ENCODE measurements at regions not wholly inside any gene's neighbourhood (a gene's known extent, or its start where the extent isn't known, plus 50 kb on each side); places are given as distances from the start of the nearest gene placed in this dataset.

DNA sequence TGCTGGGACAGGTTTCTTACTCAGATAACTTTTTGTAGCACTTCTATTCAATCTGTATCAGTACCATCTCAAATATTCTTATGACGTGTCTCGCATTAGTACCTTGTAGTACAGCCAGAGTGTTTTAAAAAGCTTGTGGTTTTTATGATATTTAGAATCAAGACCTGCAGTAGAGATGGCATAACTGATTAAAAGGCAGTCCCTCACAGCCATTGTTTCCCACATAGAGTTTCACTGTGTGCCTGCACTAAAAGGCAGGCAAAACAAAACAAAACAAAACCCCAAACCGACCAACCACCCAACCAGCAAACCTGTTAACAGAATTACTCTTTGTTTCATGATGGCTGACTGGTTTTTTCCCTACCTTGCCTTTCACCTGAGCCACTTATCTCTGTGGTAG lies 221.3 kb upstream of the DGKB start:
- Histone ChIP-seq H3K9me3 (ENCODE audit: control extremely low read depth in 1 of 3, control insufficient read depth in 2 of 3, insufficient read depth in 1 of 3, low read length in 2 of 3) (no peaks in the 10 kb centered on the region), H3K4me3 (ENCODE audit: control extremely low read depth in 1 of 5, extremely low read depth in 1 of 5, insufficient read depth in 1 of 5, low read depth in 2 of 5, low read length in 4 of 5) (no peak overlapping the region), H3K36me3 (replicated peaks in 1 of 2; ENCODE audit: control extremely low read depth in 1 of 2, control insufficient read depth in 1 of 2, extremely low read depth in 1 of 2, insufficient read depth in 2 of 2, low read length in 1 of 2) (no peaks in the 10 kb centered on the region), H3K4me1 (ENCODE audit: control insufficient read depth in 2 of 2, insufficient read depth in 2 of 2, low read length in 2 of 2) (no peaks in the 10 kb centered on the region), H4K20me1 (ENCODE audit: control insufficient read depth, insufficient read depth, low read length, poor library complexity, severe bottlenecking) (no peaks in the 10 kb centered on the region), H3K9ac (ENCODE audit: low read length) (no peak overlapping the region), H3K27ac (ENCODE audit: low read length in 2 of 2) (no peak overlapping the region), H3K4me2 (replicated peaks; ENCODE audit: low read depth, low read length, poor library complexity, severe bottlenecking) (no peak overlapping the region), H3K79me2 (ENCODE audit: control insufficient read depth, insufficient read depth, low read length) (no peaks in the 10 kb centered on the region), H2AFZ (ENCODE audit: insufficient read depth, low read depth, low read length, poor library complexity, severe bottlenecking) (no peak overlapping the region), H3K27me3 (replicated peaks in 1 of 4; ENCODE audit: control extremely low read depth in 1 of 4, control insufficient read depth in 3 of 4, insufficient read depth in 4 of 4, low read length in 3 of 4) (no peaks in the 10 kb centered on the region)
- Mint-ChIP-seq H3K4me3 (no peak overlapping the region), H3K27me3 (no peaks in the 10 kb centered on the region), H3K4me1 (no peaks in the 10 kb centered on the region), H3K9me3 (ENCODE audit: insufficient read depth) (peaks cover 8% of the 10 kb centered on the region), H3K27ac (no peak overlapping the region)
- DNase-seq (no peak), ATAC-seq (ENCODE audit: low read depth) (no peak)
- TF ChIP-seq, protein P1, sequence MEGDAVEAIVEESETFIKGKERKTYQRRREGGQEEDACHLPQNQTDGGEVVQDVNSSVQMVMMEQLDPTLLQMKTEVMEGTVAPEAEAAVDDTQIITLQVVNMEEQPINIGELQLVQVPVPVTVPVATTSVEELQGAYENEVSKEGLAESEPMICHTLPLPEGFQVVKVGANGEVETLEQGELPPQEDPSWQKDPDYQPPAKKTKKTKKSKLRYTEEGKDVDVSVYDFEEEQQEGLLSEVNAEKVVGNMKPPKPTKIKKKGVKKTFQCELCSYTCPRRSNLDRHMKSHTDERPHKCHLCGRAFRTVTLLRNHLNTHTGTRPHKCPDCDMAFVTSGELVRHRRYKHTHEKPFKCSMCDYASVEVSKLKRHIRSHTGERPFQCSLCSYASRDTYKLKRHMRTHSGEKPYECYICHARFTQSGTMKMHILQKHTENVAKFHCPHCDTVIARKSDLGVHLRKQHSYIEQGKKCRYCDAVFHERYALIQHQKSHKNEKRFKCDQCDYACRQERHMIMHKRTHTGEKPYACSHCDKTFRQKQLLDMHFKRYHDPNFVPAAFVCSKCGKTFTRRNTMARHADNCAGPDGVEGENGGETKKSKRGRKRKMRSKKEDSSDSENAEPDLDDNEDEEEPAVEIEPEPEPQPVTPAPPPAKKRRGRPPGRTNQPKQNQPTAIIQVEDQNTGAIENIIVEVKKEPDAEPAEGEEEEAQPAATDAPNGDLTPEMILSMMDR (IDR thresholded peaks at IDR 0.05) = no peak
- no peak for TF ChIP-seq EZH2 (IDR thresholded peaks at IDR 0.05; ENCODE audit: borderline replicate concordance, insufficient read depth, low read depth, low read length, poor library complexity, severe bottlenecking)
- intact Hi-C loops (cut with micrococcal nuclease) = no loop called here
- no CpG with 5 or more reads among the region's 3 CpGs for WGBS (ENCODE audit: insufficient coverage)
- ChIA-PET CTCF (no interaction called here), POLR2A (no interaction called here)

DNA sequence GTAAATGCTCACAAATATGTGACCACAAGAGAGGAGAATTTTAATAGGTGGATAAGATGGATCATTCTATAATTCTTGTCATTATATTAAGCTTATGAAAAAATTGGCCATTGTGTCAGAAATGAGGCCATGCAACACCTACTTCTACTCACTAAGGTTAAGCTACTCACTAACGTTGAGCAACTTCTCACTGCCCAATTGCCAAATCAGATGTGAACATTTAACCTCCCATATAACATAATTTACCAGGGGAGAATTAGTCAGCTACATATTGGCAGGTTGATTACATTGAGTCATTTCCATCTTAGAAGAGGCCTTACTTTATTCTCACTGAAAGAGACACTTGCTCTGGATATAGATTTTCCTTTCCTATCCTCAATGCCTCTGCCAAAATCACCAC lies 211.2 kb upstream of the DGKB start:
- Histone ChIP-seq H3K79me2 (ENCODE audit: control insufficient read depth, insufficient read depth, low read length) (no peaks in the 10 kb centered on the region), H3K4me2 (replicated peaks; ENCODE audit: low read depth, low read length, poor library complexity, severe bottlenecking) (no peak overlapping the region), H3K4me3 (ENCODE audit: control extremely low read depth in 1 of 5, extremely low read depth in 1 of 5, insufficient read depth in 1 of 5, low read depth in 2 of 5, low read length in 4 of 5) (no peak overlapping the region), H2AFZ (ENCODE audit: insufficient read depth, low read depth, low read length, poor library complexity, severe bottlenecking) (no peak overlapping the region), H3K27me3 (replicated peaks in 1 of 4; ENCODE audit: control extremely low read depth in 1 of 4, control insufficient read depth in 3 of 4, insufficient read depth in 4 of 4, low read length in 3 of 4) (no peaks in the 10 kb centered on the region), H3K9me3 (ENCODE audit: control extremely low read depth in 1 of 3, control insufficient read depth in 2 of 3, insufficient read depth in 1 of 3, low read length in 2 of 3) (no peaks in the 10 kb centered on the region), H3K9ac (ENCODE audit: low read length) (no peak overlapping the region), H3K36me3 (replicated peaks in 1 of 2; ENCODE audit: control extremely low read depth in 1 of 2, control insufficient read depth in 1 of 2, extremely low read depth in 1 of 2, insufficient read depth in 2 of 2, low read length in 1 of 2) (no peaks in the 10 kb centered on the region), H3K4me1 (ENCODE audit: control insufficient read depth in 2 of 2, insufficient read depth in 2 of 2, low read length in 2 of 2) (no peaks in the 10 kb centered on the region), H3K27ac (ENCODE audit: low read length in 2 of 2) (no peak overlapping the region), H4K20me1 (ENCODE audit: control insufficient read depth, insufficient read depth, low read length, poor library complexity, severe bottlenecking) (no peaks in the 10 kb centered on the region)
- ATAC-seq (ENCODE audit: low read depth) = no peak
- POLR2A ChIA-PET = no interaction called here
- no peak overlapping the region for H3K4me3 Mint-ChIP-seq
- H3K27me3 Mint-ChIP-seq = no peaks in the 10 kb centered on the region
- TF ChIP-seq EZH2 (IDR thresholded peaks at IDR 0.05; ENCODE audit: borderline replicate concordance, insufficient read depth, low read depth, low read length, poor library complexity, severe bottlenecking) = no peak
- TF ChIP-seq, protein P1 (IDR thresholded peaks at IDR 0.05) = no peak
- no peaks in the 10 kb centered on the region for H3K9me3 Mint-ChIP-seq (ENCODE audit: insufficient read depth)
- no peak overlapping the region for H3K27ac Mint-ChIP-seq
- CTCF ChIA-PET = no interaction called here
- intact Hi-C loops (cut with micrococcal nuclease) = no loop called here
- no peak for DNase-seq
- WGBS (ENCODE audit: insufficient coverage) = no CpG with 5 or more reads among the region's 1 CpG
- no peaks in the 10 kb centered on the region for H3K4me1 Mint-ChIP-seq

Measured in B cell (primary cell).